ENCODE measurements at regions not wholly inside any gene's neighbourhood (a gene's known extent, or its start where the extent isn't known, plus 50 kb on each side); places are given as distances from the start of the nearest gene placed in this dataset.

DNA sequence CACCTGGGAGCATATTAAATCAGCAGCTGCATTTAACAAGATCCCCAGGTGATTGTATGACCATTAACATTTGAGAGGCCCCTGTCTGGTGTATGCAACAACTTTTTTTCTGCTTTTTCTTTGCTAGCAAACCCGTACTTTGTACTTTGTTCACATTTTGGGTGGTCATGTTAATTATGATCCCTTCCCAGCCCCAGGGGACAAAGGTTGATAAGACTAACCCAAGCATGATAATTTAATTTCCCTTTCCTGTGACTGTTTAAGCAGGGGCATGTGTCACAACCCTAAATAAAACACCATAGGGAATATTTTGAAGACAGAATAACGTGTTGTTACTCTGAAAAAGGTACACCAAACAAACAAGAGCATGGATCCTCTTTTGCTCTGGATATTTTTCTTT, 332.0 kb downstream of the PCDH18 start:
- no peak for DNase-seq (ENCODE audit: low read depth)

GRCh38 chr4:137198791-137199190, 333.5 kb downstream of the PCDH18 start:
- DNase-seq (ENCODE audit: low read depth): no peak

GRCh38 chr4:137194670-137195069, 337.6 kb downstream of the PCDH18 start:
- no peak for DNase-seq (ENCODE audit: low read depth)

DNA sequence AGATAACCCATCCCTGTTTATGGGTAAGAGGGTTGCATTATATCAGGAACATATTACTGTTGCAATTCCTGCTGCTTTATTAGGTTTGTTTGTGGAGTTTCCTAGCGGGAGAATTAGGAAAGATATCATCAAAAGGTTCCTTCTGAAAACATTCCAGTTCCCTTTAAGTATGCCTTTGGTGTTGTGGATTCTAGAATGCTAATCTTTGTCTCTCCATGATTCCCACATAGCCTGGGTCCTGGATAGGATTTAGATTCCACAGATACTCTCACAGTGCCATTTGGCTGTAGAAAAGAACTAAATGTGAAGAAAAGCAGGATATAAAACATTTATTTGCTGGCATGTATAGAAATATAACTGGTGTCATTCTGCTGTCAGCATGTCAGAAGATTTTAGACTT, 338.7 kb downstream of the PCDH18 start:
- no peak for DNase-seq (ENCODE audit: low read depth)

GRCh38 chr4:137181293-137181899, 350.9 kb downstream of the PCDH18 start:
- no peak for DNase-seq (ENCODE audit: low read depth)

GRCh38 chr4:137180349-137180748, 351.9 kb downstream of the PCDH18 start:
- peak; percentile 7 for DNase-seq (ENCODE audit: low read depth)

DNA sequence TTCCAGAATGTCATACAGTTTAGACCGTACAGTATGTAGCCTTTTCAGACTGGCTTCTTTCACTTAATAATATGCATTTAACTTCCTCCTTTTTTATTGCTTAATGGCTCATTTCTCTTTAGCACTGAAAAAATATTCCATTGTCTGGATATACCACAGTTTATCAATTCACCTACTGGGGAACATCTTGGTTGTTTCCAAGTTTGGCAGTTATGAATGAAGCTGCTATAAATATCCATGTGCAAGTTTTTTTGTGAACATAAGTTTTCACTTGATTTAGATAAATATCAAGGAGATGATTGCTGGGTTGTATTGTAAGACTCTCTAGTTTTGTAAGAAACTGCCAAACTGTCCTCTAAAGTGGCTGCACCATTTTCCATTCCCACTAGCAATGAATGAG, 375.5 kb downstream of the PCDH18 start:
- no peak for DNase-seq (ENCODE audit: low read depth)

- peak; percentile 30 for DNase-seq (ENCODE audit: low read depth)
These were observed 376.2 kb downstream of the PCDH18 start for GRCh38 chr4:137156054-137156453.

GRCh38 chr4:137131201-137131600, 401.1 kb downstream of the PCDH18 start:
- no peak for DNase-seq (ENCODE audit: low read depth)

DNA sequence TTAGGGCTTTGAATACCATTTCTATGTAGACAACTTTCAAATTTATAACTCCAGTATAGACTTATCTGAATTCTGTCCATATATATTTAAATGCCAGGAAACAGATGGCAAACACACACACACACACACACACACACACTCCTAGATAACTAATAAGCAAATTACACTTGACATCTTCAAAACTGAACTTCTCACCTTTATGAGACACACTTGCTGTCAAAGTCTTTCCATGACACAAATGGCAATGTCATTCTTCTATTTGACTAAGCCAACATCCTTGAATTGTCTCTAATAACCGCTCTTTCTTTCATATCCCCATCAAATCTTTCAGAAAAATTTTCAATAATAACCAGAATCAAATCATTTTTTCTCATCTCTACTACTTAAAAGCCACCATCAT, 402.4 kb downstream of the PCDH18 start:
- DNase-seq (ENCODE audit: low read depth): no peak

DNA sequence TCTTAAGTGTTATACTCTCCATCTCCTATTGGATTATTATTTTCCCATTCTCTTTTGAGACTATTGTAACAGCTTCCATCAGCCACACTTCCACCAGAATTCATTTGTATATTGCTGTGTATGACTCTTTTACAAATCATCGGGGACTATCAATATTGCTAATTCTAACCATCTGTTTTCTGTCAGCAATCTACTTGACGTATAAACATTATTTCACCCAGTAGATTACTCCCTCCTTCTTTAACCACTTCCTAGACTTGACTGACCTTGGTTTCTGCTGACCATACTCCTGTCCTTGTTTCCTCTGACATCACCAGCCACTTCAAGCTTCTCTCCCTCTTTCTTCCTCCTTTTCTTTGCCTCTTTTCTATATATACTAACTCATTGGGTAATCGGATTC, 402.9 kb downstream of the PCDH18 start:
- peak; percentile 9 for DNase-seq (ENCODE audit: low read depth)

GRCh38 chr4:137125011-137125410, 407.3 kb downstream of the PCDH18 start:
- no peak for DNase-seq (ENCODE audit: low read depth)

GRCh38 chr4:137124278-137124932, 407.9 kb downstream of the PCDH18 start:
- peak; percentile 61 for DNase-seq (ENCODE audit: low read depth)

- DNase-seq (ENCODE audit: low read depth): no peak
These were observed 409.4 kb downstream of the PCDH18 start for GRCh38 chr4:137122876-137123275.

- DNase-seq (ENCODE audit: low read depth): peak; percentile 2
These were observed 416.1 kb downstream of the PCDH18 start for GRCh38 chr4:137116144-137116543.

DNA sequence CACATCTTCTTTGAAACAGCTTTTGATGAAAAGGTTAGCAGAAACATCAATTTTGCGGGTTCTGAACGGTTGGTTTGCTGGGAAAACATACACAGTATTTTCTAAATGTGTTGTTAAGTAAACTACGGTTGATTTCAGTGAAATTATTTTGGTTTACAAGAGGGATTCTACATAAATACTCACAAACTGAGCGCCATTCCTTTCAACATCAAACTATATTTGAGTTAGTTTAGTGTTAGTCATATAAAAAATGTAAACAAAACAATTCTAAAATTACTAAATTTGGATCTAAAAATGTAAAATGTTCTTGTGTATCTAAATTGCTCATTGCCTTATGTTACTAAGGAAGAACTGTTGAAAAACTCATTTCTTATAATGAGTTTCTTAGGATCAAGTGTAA, 425.6 kb downstream of the PCDH18 start:
- DNase-seq (ENCODE audit: low read depth): no peak

GRCh38 chr4:137106287-137106686, 426.0 kb downstream of the PCDH18 start:
- DNase-seq (ENCODE audit: low read depth): no peak

- peak; percentile 7 for DNase-seq (ENCODE audit: low read depth)
These were observed 441.3 kb downstream of the PCDH18 start for GRCh38 chr4:137090951-137091350.

DNA sequence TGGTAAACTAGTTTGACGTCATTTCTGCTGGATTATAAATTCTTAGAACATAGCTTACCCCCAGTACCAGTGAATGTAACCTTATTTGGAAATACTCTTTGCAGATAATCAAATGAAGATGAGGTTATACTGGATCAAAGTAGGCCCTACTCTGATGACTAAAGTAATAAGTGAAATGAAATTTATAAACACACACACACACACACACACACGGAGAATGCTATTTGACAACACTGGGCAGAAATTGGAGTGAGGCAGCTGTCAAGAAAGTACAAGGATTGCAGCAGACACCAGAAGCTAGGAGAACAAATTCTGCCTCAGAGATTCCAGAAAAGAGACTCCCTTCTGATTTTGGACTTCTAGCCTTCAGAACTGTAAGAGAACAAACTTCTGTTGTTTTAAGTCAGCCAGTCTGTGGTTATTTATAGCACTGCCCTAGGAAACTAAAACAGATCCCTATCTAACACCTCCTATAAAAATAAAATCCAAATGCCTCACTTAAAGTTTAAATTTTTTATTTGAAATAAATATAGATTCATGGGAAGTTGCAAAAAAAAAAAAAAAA, 448.6 kb downstream of the PCDH18 start:
- DNase-seq (ENCODE audit: low read depth): no peak

DNA sequence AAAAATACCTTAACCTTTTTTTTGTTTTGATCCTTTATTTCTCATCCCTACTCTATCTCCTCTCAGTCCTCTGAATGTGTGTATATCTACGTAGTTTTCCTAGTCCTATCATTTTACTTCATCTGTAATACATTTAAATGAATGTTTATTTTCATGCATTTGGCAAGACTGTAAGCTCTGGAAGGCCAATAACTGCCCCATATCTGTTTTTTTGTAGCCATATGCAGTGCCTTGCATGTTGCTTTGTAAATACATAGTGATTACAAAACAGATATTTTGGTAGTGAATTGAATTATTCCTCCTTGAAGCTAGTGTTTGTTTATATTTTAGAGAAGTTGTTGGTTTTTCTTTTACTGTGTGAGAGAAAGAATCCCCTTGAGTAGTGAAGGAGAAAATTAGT, 450.2 kb downstream of the PCDH18 start:
- DNase-seq (ENCODE audit: low read depth): no peak

DNA sequence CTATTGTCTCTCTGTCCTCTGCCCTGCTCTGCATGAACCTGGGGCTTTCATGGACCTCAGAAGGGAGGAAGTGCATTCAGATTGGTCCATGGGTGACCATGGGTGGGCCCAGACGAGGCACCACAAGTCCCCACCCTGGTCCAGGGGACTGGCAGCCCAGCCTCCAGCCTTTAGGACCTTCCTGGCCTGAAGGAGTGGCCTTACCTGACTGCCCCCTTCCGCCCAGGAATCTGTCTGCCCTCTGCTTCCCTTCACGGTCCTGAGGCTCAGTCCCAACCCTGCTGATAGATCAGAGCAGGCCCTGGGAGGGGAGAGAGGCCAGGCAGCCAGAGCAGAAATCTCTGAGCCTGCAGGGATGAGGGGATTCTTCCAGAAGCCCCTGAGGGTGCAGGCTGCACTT, 455.4 kb downstream of the PCDH18 start:
- no peak for DNase-seq (ENCODE audit: low read depth)

- no peak for DNase-seq (ENCODE audit: low read depth)
These were observed 456.7 kb downstream of the PCDH18 start for GRCh38 chr4:137075586-137075985.

DNA sequence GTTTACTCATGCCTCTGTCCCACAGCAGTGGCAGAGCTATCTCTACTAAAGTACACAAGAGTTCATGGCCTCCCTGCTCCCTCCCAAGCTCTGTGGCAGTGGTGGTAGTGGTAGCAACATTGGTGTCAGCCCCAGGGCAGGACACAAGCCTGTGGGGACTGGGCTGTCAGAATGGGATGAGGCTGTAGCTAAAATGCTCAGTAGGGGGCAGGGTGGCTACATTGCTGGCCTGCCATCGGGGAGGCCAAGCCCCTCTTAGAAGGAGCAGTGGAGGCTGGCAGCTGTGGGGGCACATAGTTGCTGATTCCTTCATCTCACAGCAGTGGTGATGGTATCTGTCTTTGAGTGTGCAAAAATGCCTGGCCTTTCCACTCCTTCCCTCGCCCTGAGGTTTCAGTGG, 461.7 kb downstream of the PCDH18 start:
- DNase-seq (ENCODE audit: low read depth): no peak

GRCh38 chr4:137069473-137069872, 462.8 kb downstream of the PCDH18 start:
- DNase-seq (ENCODE audit: low read depth): no peak
